ENCODE measurements at regions not wholly inside any gene's neighbourhood (a gene's known extent, or its start where the extent isn't known, plus 50 kb on each side); places are given as distances from the start of the nearest gene placed in this dataset.
A peak's percentile ranks its signal among the peaks of the same experiment; 100 is the strongest.

GRCh38 chr7:110372685-110373084, 718.2 kb upstream of the LRRN3 start:
- no peak for DNase-seq (ENCODE audit: low spot score)

GRCh38 chr7:110373416-110373815, 717.5 kb upstream of the LRRN3 start:
- DNase-seq (ENCODE audit: low spot score): no peak

GRCh38 chr7:110373859-110374258, 717.1 kb upstream of the LRRN3 start:
- DNase-seq (ENCODE audit: low spot score): no peak

- DNase-seq (ENCODE audit: low spot score): no peak
Observed at GRCh38 chr7:110375068-110375467, 715.9 kb upstream of the LRRN3 start.

GRCh38 chr7:110382736-110383135, 708.2 kb upstream of the LRRN3 start:
- no peak for DNase-seq (ENCODE audit: low spot score)

GRCh38 chr7:110386006-110386405, 704.9 kb upstream of the LRRN3 start:
- DNase-seq (ENCODE audit: low spot score): peak; percentile 47

- DNase-seq (ENCODE audit: low spot score): peak; percentile 94
Observed at GRCh38 chr7:110386913-110387312, 704.0 kb upstream of the LRRN3 start.

GRCh38 chr7:110387689-110388088, 703.2 kb upstream of the LRRN3 start:
- no peak for DNase-seq (ENCODE audit: low spot score)

GRCh38 chr7:110388457-110388856, 702.5 kb upstream of the LRRN3 start:
- no peak for DNase-seq (ENCODE audit: low spot score)

GRCh38 chr7:110396021-110396420, 694.9 kb upstream of the LRRN3 start:
- DNase-seq (ENCODE audit: low spot score): no peak

- no peak for DNase-seq (ENCODE audit: low spot score)
Observed at GRCh38 chr7:110397927-110398660, 692.8 kb upstream of the LRRN3 start.

GRCh38 chr7:110399421-110399820, 691.5 kb upstream of the LRRN3 start:
- no peak for DNase-seq (ENCODE audit: low spot score)

- no peak for DNase-seq (ENCODE audit: low spot score)
Observed at GRCh38 chr7:110400411-110400810, 690.5 kb upstream of the LRRN3 start.

- DNase-seq (ENCODE audit: low spot score): peak; percentile 18
Observed at GRCh38 chr7:110407242-110407641, 683.7 kb upstream of the LRRN3 start.

- no peak for DNase-seq (ENCODE audit: low spot score)
Observed at GRCh38 chr7:110407706-110408105, 683.2 kb upstream of the LRRN3 start.

- DNase-seq (ENCODE audit: low spot score): no peak
Observed at GRCh38 chr7:110412614-110413013, 678.3 kb upstream of the LRRN3 start.

- DNase-seq (ENCODE audit: low spot score): no peak
Observed at GRCh38 chr7:110413038-110413437, 677.9 kb upstream of the LRRN3 start.

- DNase-seq (ENCODE audit: low spot score): no peak
Observed at GRCh38 chr7:110417611-110418010, 673.3 kb upstream of the LRRN3 start.

GRCh38 chr7:110418659-110419280, 672.2 kb upstream of the LRRN3 start:
- no peak for DNase-seq (ENCODE audit: low spot score)

- DNase-seq (ENCODE audit: low spot score): no peak
Observed at GRCh38 chr7:110420788-110421187, 670.1 kb upstream of the LRRN3 start.

GRCh38 chr7:110421490-110422241, 669.3 kb upstream of the LRRN3 start:
- DNase-seq (ENCODE audit: low spot score): no peak

GRCh38 chr7:110432061-110432553, 658.8 kb upstream of the LRRN3 start:
- DNase-seq (ENCODE audit: low spot score): no peak
